ENCODE measurements at regions not wholly inside any gene's neighbourhood (a gene's known extent, or its start where the extent isn't known, plus 50 kb on each side); places are given as distances from the start of the nearest gene placed in this dataset.

GRCh38 chr2:149906886-149907285 is 319.3 kb upstream of the MMADHC start:
- Histone ChIP-seq H3K4me3 (no peak overlapping the region), H3K4me1 (replicated peaks in 1 of 2; ENCODE audit: control insufficient read depth in 2 of 2, insufficient read depth in 2 of 2, low read length in 2 of 2) (no peaks in the 10 kb centered on the region), H3K9me3 (replicated peaks; ENCODE audit: control insufficient read depth, insufficient read depth, low read depth, low read length) (no peaks in the 10 kb centered on the region; the same call in 1 of the 2 replicates), H3K4me2 (ENCODE audit: insufficient read depth, low read length) (no peak overlapping the region), H4K20me1 (replicated peaks; ENCODE audit: control insufficient read depth, insufficient read depth, low read length) (no peaks in the 10 kb centered on the region), H3K9me1 (ENCODE audit: control insufficient read depth, insufficient read depth, low read length) (no peaks in the 10 kb centered on the region), H3K9ac (ENCODE audit: insufficient read depth in 1 of 2, low read depth in 2 of 2, low read length in 2 of 2) (no peak overlapping the region), H3K79me2 (ENCODE audit: control insufficient read depth, insufficient read depth, low read length) (no peaks in the 10 kb centered on the region), H3K27ac (ENCODE audit: extremely low read depth, low read depth, low read length) (no peak overlapping the region), H2AFZ (ENCODE audit: low read depth, low read length) (no peak overlapping the region), H3K36me3 (ENCODE audit: control insufficient read depth, insufficient read depth, low read length) (no peaks in the 10 kb centered on the region), H3K27me3 (ENCODE audit: control insufficient read depth in 2 of 2, insufficient read depth in 2 of 2, low read length in 2 of 2) (no peaks in the 10 kb centered on the region)
- CTCF ChIA-PET (ENCODE audit: low intra/inter-chr PET ratio) = no interaction called here
- DNase-seq (ENCODE audit: extremely low read depth in 1 of 4, low spot score in 3 of 4) (no peak), FAIRE-seq (no peak), ATAC-seq (no peak)
- POLR2A ChIA-PET = no interaction called here
- WGBS (ENCODE audit: insufficient coverage, low coverage, missing lambda C conversion rate) = 0% methylated on average over 5 of the region's 5 CpGs
- intact Hi-C loops (cut with micrococcal nuclease) (no loop called here), in situ Hi-C loops (cut with MboI) (no loop called here)
- BruUV-seq (replicated peaks) = no TSS peak
- TF ChIP-seq ZNF280B (CRISPR knock-in tag; IDR thresholded peaks at IDR 0.05) (no peak), BCOR (IDR thresholded peaks at IDR 0.05) (no peak), TEAD2 (tag; IDR thresholded peaks at IDR 0.05) (no peak), GTF2E2 (tag; IDR thresholded peaks at IDR 0.05) (no peak), SIN3B (IDR thresholded peaks at IDR 0.05; ENCODE audit: low read depth) (no peak), ZNF668 (CRISPR knock-in tag; IDR thresholded peaks at IDR 0.05) (no peak), RHOXF2B (CRISPR knock-in tag; conservative IDR thresholded peaks at IDR 0.05) (no peak)
- TF ChIP-seq, protein P1, sequence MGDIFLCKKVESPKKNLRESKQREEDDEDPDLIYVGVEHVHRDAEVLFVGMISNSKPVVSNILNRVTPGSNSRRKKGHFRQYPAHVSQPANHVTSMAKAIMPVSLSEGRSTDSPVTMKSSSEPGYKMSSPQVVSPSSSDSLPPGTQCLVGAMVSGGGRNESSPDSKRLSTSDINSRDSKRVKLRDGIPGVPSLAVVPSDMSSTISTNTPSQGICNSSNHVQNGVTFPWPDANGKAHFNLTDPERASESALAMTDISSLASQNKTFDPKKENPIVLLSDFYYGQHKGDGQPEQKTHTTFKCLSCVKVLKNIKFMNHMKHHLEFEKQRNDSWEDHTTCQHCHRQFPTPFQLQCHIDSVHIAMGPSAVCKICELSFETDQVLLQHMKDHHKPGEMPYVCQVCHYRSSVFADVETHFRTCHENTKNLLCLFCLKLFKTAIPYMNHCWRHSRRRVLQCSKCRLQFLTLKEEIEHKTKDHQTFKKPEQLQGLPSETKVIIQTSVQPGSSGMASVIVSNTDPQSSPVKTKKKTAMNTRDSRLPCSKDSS (IDR thresholded peaks at IDR 0.05; ENCODE audit: low read depth, partially characterized antibody) = no peak
- TF ChIP-seq, protein P2, sequence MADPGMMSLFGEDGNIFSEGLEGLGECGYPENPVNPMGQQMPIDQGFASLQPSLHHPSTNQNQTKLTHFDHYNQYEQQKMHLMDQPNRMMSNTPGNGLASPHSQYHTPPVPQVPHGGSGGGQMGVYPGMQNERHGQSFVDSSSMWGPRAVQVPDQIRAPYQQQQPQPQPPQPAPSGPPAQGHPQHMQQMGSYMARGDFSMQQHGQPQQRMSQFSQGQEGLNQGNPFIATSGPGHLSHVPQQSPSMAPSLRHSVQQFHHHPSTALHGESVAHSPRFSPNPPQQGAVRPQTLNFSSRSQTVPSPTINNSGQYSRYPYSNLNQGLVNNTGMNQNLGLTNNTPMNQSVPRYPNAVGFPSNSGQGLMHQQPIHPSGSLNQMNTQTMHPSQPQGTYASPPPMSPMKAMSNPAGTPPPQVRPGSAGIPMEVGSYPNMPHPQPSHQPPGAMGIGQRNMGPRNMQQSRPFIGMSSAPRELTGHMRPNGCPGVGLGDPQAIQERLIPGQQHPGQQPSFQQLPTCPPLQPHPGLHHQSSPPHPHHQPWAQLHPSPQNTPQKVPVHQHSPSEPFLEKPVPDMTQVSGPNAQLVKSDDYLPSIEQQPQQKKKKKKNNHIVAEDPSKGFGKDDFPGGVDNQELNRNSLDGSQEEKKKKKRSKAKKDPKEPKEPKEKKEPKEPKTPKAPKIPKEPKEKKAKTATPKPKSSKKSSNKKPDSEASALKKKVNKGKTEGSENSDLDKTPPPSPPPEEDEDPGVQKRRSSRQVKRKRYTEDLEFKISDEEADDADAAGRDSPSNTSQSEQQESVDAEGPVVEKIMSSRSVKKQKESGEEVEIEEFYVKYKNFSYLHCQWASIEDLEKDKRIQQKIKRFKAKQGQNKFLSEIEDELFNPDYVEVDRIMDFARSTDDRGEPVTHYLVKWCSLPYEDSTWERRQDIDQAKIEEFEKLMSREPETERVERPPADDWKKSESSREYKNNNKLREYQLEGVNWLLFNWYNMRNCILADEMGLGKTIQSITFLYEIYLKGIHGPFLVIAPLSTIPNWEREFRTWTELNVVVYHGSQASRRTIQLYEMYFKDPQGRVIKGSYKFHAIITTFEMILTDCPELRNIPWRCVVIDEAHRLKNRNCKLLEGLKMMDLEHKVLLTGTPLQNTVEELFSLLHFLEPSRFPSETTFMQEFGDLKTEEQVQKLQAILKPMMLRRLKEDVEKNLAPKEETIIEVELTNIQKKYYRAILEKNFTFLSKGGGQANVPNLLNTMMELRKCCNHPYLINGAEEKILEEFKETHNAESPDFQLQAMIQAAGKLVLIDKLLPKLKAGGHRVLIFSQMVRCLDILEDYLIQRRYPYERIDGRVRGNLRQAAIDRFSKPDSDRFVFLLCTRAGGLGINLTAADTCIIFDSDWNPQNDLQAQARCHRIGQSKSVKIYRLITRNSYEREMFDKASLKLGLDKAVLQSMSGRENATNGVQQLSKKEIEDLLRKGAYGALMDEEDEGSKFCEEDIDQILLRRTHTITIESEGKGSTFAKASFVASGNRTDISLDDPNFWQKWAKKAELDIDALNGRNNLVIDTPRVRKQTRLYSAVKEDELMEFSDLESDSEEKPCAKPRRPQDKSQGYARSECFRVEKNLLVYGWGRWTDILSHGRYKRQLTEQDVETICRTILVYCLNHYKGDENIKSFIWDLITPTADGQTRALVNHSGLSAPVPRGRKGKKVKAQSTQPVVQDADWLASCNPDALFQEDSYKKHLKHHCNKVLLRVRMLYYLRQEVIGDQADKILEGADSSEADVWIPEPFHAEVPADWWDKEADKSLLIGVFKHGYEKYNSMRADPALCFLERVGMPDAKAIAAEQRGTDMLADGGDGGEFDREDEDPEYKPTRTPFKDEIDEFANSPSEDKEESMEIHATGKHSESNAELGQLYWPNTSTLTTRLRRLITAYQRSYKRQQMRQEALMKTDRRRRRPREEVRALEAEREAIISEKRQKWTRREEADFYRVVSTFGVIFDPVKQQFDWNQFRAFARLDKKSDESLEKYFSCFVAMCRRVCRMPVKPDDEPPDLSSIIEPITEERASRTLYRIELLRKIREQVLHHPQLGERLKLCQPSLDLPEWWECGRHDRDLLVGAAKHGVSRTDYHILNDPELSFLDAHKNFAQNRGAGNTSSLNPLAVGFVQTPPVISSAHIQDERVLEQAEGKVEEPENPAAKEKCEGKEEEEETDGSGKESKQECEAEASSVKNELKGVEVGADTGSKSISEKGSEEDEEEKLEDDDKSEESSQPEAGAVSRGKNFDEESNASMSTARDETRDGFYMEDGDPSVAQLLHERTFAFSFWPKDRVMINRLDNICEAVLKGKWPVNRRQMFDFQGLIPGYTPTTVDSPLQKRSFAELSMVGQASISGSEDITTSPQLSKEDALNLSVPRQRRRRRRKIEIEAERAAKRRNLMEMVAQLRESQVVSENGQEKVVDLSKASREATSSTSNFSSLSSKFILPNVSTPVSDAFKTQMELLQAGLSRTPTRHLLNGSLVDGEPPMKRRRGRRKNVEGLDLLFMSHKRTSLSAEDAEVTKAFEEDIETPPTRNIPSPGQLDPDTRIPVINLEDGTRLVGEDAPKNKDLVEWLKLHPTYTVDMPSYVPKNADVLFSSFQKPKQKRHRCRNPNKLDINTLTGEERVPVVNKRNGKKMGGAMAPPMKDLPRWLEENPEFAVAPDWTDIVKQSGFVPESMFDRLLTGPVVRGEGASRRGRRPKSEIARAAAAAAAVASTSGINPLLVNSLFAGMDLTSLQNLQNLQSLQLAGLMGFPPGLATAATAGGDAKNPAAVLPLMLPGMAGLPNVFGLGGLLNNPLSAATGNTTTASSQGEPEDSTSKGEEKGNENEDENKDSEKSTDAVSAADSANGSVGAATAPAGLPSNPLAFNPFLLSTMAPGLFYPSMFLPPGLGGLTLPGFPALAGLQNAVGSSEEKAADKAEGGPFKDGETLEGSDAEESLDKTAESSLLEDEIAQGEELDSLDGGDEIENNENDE (IDR thresholded peaks at IDR 0.05; ENCODE audit: low read depth, low read length) = no peak
- TF ChIP-seq, protein P3, sequence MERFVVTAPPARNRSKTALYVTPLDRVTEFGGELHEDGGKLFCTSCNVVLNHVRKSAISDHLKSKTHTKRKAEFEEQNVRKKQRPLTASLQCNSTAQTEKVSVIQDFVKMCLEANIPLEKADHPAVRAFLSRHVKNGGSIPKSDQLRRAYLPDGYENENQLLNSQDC (CRISPR knock-in tag; IDR thresholded peaks at IDR 0.05) = no peak

All from K562 (cell line).